ENCODE measurements at regions not wholly inside any gene's neighbourhood (a gene's known extent, or its start where the extent isn't known, plus 50 kb on each side); places are given as distances from the start of the nearest gene placed in this dataset.

GRCh38 chr12:74770552-74770951 lies 232.9 kb downstream of the ATXN7L3B start:
- TF ChIP-seq, protein P1, sequence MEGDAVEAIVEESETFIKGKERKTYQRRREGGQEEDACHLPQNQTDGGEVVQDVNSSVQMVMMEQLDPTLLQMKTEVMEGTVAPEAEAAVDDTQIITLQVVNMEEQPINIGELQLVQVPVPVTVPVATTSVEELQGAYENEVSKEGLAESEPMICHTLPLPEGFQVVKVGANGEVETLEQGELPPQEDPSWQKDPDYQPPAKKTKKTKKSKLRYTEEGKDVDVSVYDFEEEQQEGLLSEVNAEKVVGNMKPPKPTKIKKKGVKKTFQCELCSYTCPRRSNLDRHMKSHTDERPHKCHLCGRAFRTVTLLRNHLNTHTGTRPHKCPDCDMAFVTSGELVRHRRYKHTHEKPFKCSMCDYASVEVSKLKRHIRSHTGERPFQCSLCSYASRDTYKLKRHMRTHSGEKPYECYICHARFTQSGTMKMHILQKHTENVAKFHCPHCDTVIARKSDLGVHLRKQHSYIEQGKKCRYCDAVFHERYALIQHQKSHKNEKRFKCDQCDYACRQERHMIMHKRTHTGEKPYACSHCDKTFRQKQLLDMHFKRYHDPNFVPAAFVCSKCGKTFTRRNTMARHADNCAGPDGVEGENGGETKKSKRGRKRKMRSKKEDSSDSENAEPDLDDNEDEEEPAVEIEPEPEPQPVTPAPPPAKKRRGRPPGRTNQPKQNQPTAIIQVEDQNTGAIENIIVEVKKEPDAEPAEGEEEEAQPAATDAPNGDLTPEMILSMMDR (IDR thresholded peaks at IDR 0.05) = no peak
- no peak for TF ChIP-seq ZFX (IDR thresholded peaks at IDR 0.05; ENCODE audit: borderline replicate concordance)
